GM18951 (cell line): ENCODE measurements at regions not wholly inside any gene's neighbourhood (a gene's known extent, or its start where the extent isn't known, plus 50 kb on each side); places are given as distances from the start of the nearest gene placed in this dataset.
"Not testable (repeated sequence)": the region's sequence is repeated elsewhere in the genome, so short reads cannot be mapped to it uniquely, and the experiment has no call there.

Source experiments
- POLR2A ChIP-seq: IDR thresholded peaks from 4 replicates; pipeline ENCODE4 v1.6.1; 2011; ENCODE audit warnings: mild to moderate bottlenecking; ENCODE audit not compliant: insufficient read length, insufficient read depth; ENCODE audit errors: extremely low read depth
- in situ Hi-C: fragments of 300-500 bp; cut with MboI; formaldehyde crosslinking; loops from one replicate; pipeline ENCODE4 v1.12.0; 2022; ENCODE audit warnings: low sequenced_read_pairs, mixed read lengths, inconsistent platforms; ENCODE audit not compliant: unreplicated experiment

GRCh38 chr19:30097746-30098280, 155.8 kb downstream of the URI1 start:
- TF ChIP-seq POLR2A = no peak

DNA sequence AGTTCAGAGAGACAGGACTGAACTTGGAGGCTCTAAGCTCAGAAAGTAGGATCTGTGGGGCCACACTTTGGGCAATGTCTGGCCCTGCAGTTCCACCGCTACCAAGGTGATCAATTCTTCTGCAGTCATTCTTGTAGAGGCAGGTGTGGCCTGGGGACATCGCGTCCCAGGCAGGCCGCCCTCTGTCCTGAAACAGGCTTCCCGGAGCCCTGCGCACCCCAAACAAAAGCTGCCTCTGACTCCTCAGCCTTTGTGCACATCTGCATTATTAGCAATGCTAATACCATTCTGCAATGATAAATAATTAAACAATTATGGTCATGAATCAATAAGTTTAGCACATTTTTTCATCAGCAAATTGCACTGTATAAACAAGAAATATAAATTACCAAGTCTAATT, 160.2 kb downstream of the URI1 start:
- in situ Hi-C loops = no loop called here

More at GRCh38 chr19:30097746-30098280, 155.8 kb downstream of the URI1 start:
- in situ Hi-C loops = no loop called here

GRCh38 chr19:30102666-30103065, 160.6 kb downstream of the URI1 start:
- TF ChIP-seq POLR2A = no peak
- in situ Hi-C loops = no loop called here

More for the DNA sequence above, 160.2 kb downstream of the URI1 start:
- no peak for TF ChIP-seq POLR2A

GRCh38 chr19:30103981-30104380, 161.9 kb downstream of the URI1 start:
- in situ Hi-C loops = no loop called here
- TF ChIP-seq POLR2A = no peak

GRCh38 chr19:30105316-30105715, 163.3 kb downstream of the URI1 start:
- in situ Hi-C loops = no loop called here
- TF ChIP-seq POLR2A = no peak

- in situ Hi-C loops = no loop called here
- TF ChIP-seq POLR2A = no peak
Observed at GRCh38 chr19:30105727-30106126, 163.7 kb downstream of the URI1 start.

DNA sequence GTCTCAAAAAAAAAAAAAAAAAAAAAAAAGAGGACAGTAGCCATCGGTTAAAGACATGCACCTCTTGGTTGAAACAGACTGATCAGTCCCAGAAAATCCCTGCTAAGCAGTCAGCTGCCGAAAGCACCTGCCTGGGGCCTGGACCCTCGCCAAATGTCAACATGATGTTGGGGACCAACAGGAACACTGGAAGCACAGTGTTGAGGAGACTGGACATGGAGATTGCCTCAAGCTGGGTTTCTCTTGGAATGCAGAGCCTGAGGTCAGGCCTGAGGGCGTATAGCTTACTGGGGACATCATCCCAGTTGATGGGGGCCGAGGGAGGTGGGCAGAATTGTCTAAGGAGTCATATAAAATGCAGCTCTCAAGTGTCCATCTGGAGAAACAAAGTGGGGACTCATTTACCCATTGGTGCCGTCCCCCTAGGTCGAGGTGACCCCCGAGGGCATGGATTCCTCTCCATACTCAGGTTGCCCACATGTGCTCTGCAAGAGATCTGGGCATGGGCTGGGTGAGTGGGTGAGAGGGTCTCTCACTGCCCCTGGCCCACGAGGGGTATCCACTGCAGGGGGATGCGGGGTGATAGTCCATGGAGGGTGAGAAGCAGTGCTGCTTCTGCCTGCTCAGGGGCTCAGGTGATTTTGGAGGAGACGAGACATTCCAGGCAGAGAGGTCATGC, 164.5 kb downstream of the URI1 start:
- no peak for TF ChIP-seq POLR2A
- in situ Hi-C loops = no loop called here

DNA sequence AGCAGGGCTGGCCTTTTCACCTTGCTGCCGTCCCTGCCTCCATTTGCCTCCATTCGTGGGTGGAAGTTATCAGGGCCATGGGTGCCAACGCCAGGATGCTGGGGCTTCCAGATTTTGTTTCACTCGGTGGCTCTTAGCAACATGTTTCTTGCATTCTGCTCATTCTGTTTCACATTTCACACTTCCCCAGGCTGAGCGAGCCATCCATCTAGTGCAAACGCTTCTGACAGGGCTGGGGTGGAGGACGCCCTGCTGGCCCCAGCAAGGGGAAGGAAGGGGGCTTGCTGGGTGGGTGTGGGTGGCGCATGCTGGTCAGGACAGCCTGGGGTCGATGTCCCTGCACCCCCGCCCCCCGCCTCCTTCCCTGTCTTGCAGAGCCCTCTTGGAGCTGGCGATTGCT, 165.2 kb downstream of the URI1 start:
- in situ Hi-C loops = no loop called here
- TF ChIP-seq POLR2A = no peak

- in situ Hi-C loops = no loop called here
- TF ChIP-seq POLR2A = no peak
Observed at GRCh38 chr19:30109565-30109964, 167.5 kb downstream of the URI1 start.

- TF ChIP-seq POLR2A = no peak
- in situ Hi-C loops = no loop called here
Observed at GRCh38 chr19:30111021-30111855, 169.2 kb downstream of the URI1 start.

DNA sequence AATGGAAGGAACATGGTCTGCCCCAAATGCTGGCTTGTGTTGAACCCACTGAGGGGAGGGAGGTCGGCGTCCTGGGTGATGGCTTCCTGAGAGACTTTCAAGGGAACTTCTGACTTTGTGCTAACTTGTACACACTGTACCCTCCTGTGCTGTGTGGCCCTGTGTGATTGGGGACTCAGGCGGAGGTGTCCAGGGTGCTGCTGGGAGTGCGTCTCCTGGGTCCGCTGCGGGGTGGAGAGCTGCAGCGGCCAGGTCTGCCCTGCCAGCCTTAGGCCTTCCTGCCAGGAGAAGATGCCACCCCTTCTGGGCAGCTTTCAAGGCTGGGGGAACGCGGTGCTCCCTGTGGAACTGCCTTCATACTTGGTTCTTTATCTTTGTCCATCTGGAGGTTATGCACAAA, 170.1 kb downstream of the URI1 start:
- in situ Hi-C loops = no loop called here
- no peak for TF ChIP-seq POLR2A

GRCh38 chr19:30112666-30113065, 170.6 kb downstream of the URI1 start:
- in situ Hi-C loops = no loop called here
- TF ChIP-seq POLR2A = no peak

DNA sequence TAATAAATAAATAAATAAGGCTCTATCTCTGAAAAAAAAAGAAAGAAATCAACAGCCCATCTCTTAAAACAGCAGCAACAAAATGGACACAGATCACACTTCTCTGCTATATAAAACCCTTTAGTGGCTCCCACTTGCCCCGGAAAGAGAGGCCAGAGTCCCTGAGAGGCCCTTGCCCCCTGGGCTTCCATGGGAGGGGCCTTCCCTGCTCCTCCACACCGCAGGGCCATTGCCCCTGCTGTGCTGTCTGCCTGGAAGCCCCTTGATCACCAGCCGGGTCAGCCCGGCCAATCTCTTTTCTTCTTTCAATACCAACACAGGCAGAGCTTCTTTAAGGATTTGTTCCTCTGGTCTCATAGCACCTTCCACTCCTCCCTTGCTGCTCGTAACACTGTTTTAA, 171.1 kb downstream of the URI1 start:
- TF ChIP-seq POLR2A = no peak
- in situ Hi-C loops = no loop called here

GRCh38 chr19:30114095-30114494, 172.1 kb downstream of the URI1 start:
- in situ Hi-C loops = not testable (repeated sequence)

GRCh38 chr19:30115947-30116346, 173.9 kb downstream of the URI1 start:
- no peak for TF ChIP-seq POLR2A
- in situ Hi-C loops = no loop called here
